IPS-NIHi7 (cell line): ENCODE measurements at regions not wholly inside any gene's neighbourhood (a gene's known extent, or its start where the extent isn't known, plus 50 kb on each side); places are given as distances from the start of the nearest gene placed in this dataset.
A peak's percentile ranks its signal among the peaks of the same experiment; 100 is the strongest.
"Not testable (repeated sequence)": the region's sequence is repeated elsewhere in the genome, so short reads cannot be mapped to it uniquely, and the experiment has no call there.

Experiments used
- DNase-seq: peaks from one replicate; pipeline ENCODE4 v3.0.0; 2012; ENCODE audit warnings: mixed read lengths; ENCODE audit errors: extremely low spot score

DNA sequence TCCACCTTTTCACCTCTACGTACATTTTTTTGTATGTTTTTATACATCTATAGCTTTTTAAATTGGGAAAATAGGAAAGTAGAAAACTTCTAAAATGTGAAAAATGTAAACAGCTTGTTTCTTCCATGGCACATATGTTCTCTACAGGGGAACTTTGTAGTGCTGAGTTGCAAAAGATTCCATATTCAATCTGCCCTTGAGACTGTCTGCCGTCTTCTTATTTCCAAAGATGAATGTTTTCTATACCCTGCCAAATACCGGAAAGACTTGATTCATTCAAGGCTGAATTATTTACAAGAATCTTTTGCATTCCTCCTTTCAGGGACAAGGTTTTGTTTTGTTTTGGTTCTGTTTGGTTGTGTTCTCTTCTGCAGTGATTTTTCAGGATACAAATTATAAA is 1334.5 kb upstream of the ADGRL4 start:
- DNase-seq, result no peak

DNA sequence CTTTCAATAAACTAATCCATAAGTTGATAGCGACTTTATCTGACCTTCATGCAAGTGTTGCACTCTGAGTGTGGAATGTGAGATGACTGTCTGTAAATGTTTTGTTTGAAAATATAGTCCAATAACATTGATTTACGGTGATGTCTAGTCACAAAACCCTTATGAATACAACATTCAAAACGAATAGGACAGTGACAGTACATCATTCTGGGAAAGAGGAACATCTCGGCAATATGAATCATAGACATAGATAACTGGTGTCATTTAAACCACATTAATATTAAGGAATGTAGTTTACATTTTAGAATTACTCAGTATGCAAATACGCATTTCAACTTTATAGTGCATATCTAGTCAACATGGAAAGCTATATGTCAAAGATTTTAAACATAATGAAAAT is 1311.6 kb upstream of the ADGRL4 start:
- no peak for DNase-seq

DNA sequence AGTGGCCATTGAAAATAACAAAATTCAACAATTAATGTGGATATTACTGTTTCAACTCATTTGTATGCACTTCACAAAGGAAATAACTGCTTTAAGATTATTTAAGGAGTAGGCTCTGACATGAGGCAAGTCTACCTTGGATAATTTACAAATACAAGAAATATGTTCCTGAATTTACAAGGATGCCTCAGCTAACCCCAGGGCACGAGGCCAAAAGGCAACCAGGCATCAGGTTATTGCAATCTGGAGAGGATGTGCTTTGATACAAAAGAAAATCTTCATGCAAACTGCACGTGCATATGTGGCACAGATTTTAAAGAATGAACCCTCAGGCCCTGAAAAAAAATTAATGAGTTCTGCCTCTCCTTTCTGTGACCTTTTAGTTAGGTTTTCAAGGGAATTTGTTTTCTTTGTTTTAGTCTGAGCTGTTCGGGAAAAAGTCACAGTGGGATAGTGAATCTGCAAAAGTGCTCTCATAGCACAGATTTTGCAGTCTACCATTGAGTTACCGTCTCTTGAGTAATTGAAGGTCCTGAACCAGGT is 1304.2 kb upstream of the ADGRL4 start:
- DNase-seq, result no peak

DNA sequence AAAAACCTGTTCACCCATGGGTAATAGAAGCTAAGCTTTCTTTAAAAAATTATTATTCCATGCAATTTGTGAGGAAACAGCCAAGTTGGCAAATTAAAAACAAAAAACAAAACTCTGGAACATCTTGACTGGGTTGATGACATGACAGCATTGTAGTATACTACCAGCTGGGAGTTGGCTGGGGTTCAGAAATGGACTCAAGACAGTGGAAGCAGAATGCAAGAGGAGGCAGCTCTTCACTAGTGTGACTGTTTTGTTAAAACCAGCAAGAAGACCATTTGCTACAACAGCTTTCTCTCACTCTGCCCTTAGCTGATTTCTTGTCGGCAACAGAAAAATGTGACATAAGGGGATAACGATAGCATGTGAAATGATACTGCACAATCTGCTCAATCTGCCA is 1298.9 kb upstream of the ADGRL4 start:
- DNase-seq, result no peak

DNA sequence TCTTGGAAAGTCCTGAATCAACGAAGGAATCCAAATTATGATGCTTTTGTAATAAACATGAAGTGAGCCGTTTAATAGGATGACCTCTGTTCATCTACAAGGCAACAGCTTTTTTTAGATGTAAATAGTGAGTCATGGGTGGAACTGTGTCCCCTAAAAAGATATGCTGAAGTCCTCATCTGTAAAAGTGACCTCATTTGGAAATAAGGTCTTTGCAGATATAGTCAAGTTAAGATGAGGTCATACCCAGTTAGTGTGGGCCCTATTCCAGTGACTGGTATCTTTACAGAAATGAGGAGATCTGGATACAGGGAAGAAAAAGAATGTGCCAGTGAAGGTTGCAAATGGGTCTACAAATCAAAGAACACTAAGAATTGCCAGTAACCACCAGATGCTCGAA is 1287.3 kb upstream of the ADGRL4 start:
- DNase-seq, result no peak

DNA sequence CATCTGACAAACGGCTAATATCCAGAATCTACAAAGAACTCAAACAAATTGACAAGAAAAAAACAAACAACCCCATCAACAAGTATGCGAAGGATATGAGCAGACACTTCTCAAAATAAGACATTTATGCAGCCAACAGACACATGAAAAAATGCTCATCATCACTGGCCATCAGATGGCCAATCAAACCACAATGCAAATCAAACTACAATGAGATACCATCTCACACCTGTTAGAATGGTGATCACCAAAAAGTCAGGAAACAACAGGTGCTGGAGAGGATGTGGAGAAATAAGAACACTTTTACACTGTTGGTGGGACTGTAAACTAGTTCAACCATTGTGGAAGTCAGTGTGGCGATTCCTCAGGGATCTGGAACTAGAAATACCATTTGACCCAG is 1282.2 kb upstream of the ADGRL4 start:
- DNase-seq, result not testable (repeated sequence)

DNA sequence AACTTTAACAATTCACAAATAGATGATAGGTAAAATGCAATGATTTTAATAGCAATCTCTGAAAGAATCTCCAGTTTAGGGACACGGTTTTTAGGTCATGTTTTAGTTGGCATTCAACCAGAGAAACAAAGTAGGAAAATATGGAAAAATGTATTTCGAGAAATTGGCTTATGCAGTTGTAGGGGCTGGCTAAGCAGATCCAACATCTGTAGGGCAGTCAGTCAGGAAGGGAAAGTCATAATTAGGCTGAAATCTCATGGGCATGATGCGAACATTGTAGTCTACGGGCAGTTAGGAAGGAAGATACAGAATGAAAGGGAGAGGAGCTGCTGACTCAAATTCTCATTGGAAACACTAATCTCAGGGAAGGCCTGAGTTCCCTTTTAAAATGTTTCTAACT is 1276.0 kb upstream of the ADGRL4 start:
- DNase-seq, result no peak

DNA sequence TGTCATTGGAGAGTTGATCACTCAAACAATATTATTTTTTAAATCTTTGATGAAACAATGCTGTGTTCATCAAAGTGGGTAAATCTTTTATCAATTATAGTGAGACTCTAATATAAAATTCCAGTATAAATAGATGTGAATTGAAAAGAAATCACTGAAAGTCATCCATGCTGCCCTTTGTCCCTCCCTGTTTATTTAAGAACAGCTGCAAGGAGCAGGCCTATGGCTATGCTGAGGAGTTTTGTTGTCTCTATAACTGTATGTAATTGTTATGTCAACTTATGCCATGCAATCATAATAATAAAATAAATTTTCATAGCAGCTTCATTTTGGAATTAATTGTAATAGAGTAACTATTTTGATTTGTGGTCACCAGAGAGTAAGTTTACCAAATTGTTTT is 1272.4 kb upstream of the ADGRL4 start:
- no peak for DNase-seq

DNA sequence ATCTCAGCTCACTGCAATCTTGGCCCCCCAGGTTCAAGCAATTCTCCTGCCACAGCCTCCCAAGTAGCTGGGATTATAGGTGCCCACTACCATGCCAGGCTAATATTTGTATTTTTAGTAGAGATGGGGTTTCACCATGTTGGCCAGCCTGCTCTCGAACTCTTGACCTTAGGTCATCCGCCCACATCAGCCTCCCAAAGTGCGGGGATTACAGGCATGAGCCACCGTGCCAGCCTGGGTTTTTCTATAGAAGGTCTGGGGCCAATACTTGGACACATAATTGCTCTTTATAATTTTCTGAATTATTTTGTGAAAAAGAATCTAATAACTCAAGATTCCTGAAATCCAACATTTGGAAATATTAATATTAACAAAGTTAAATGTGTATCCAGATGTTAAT is 1267.7 kb upstream of the ADGRL4 start:
- no peak for DNase-seq

DNA sequence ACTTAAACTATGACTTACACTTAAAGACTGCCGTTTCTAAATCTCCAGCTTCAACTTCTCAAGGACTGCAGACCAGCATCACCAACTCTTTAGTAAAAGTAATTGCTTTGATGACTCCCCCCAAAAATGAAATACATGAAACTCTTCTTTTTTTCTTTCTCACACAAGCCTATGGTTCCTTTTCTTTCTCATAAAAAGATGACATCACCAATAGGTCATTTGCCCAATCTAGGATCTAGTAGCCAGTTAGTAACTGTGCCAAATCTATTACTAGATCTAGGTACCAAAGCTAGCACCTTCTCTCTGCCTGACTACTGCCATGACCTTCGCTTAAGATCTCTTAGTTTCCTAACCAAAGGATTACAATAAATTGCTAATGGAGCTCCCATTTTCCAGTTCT is 1266.0 kb upstream of the ADGRL4 start:
- DNase-seq, result no peak

DNA sequence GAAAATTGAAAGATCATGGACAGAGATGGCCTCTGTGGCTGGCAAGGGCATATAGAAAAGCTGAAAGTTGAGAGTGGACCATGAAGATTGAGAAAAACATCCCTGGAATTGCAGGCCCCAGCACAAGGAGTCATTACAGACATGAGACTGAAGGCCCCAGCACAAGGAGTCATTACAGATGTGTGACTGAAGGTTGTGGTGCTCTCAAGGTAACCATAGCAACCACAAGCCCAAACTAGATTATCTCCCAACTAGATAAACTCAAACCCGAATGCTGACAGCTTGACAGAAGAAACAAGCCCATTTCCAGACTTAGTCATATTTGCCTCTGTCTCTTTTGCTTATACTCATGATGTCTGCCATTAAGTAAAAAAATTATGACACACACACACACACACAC is 1252.1 kb upstream of the ADGRL4 start:
- DNase-seq, result peak; percentile 13

DNA sequence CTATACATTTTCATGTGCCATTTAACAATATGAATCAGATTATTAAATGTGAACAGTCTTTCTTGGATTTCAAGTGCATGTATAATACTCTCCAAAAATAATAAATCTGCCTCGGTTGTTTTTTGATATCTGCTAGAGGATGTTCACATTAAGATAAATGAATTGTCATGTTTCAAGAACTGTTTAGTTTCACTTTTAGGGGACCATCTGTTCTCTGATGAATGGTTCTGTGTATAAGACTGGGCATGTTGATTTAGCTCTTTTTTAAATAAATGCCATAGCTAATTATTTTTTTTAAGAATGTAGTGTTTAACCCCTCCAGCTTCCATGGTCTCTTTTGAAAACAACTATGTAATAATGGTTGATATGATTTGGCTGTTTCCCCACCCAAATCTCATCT is 1245.1 kb upstream of the ADGRL4 start:
- DNase-seq, result no peak

DNA sequence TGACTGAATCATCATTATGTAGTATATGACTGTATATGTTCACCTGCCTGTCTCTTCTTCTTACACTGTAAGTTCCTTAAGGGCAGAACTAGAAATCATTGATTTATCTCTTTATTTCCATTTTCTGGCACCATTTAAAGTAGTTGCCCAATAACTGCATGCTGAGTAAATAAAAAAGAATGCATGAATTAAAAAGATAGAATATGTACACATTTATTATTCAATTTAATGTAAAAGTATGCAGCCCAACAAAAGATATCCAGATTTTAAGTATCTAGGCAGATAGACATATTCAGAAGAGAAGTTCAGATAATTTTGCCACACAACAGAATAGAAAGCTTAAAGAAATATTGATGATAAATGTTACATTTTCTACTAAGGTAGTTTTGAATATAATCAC is 1244.6 kb upstream of the ADGRL4 start:
- DNase-seq, result no peak

DNA sequence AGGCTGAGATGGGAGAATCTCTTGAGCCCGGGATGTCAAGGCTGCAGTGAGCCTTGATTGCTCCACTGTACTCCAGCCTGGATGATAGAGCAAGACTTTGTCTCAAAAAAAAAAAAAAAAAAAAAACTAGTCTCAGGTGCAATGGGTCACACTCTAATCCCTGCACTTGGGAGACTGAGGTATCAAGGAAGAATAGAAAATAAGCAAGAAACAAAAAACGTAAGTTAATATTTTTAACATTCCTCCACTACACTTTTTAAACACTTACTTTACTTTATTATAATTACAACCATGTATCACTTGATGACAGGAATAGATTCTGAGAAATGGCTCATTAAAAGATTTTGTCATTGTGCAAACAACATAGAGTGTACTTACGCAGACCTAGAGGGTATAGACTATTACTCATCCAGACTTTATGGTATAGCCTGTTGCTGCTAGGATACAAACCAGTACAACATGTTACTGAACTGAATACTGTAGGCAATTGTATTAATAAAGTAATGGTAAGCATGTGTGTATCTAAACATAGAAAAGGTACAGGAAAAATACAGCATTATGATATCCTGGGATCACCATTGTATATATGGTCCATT is 1244.1 kb upstream of the ADGRL4 start:
- no peak for DNase-seq

DNA sequence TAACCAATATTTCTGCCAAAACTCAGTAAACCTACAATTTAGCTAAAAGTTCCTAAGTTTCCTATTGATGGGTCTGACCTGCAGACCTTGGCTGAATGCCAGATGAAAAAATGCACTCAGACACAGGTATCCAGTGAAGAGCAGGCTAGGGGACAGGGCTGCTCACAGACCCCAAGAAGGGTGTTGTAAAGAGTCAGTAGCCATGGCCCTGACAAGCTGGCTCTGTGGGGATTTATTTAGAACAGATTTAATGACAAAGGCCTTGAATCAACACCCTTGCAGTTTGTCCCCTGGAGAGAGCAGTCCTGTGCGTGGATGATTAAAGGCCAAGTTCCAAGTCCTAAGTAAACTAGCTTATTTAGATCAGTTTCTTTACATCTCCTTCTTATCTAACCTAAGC is 1243.2 kb upstream of the ADGRL4 start:
- DNase-seq, result no peak

DNA sequence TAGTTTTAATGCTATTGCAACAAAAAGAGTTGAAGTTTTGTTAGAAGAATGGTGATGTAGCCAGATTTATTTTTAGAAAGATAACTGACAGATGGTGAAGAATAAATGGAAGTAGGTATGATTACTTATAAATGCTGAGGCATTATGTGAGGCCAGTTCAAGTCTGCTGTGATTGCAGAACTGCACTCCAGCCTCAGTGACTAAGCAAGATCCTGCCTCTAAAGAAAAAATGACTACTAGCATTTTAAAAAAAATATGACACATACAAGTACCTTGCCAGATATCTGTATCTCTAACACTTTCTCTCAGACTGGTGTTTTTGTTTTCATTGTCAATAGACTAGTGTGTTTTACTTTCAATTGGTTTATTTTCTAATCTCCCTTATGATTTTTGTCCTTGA is 1242.4 kb upstream of the ADGRL4 start:
- no peak for DNase-seq

DNA sequence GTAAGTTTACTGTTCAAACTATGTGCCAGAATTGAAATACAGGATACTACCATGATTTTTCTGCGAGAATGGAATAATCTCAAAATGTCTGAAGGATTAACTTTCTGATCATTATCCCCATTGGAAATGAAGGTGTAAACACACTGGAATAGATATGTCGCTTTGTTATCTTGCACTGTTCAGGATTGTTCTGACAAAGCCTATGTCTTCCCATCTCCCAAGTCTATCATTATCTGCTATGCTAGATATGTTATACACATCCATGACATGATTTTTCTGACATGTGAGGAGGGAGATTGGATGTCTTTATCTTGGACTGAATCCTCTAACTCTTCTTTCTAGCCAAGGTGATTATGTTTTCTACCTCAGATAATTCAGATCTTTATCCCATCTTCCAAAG is 1239.3 kb upstream of the ADGRL4 start:
- no peak for DNase-seq

DNA sequence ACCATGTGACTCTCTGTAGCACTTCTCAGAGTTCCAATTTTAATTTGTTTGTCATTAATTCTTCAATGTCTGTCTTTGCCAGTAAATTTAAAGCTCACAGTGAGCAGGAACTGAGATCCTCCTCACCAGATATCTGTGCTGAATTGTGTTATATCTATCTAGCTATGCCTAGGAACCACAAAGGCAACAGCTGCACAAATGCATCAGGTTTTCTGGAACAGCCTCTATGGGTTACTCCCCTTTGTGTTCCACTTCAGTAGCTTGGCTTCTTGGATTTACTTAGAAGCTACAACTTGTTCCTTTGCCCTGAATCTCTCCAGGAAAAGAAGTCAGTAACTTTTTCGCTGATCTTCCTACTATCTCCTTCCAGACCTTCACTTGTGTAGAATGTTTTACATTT is 1237.8 kb upstream of the ADGRL4 start:
- no peak for DNase-seq

DNA sequence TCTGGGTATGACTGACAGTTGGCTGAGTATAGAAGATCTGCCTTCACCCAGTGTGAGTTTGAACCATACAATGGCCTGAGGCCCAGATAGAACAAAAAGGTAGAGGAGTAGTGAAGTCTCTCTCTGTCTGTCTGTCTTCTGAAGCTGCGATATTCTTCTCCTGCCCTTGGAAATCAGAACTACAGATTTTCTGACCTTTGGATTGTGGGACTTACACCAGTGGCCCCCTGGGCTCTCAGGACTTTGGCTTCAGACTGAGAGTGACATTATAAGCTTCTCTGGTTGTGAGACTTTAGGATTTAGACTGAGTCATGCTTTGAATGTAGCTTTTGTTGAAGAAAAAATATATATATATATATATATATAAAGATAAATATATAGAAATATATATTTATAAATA is 1235.0 kb upstream of the ADGRL4 start:
- DNase-seq, result no peak

DNA sequence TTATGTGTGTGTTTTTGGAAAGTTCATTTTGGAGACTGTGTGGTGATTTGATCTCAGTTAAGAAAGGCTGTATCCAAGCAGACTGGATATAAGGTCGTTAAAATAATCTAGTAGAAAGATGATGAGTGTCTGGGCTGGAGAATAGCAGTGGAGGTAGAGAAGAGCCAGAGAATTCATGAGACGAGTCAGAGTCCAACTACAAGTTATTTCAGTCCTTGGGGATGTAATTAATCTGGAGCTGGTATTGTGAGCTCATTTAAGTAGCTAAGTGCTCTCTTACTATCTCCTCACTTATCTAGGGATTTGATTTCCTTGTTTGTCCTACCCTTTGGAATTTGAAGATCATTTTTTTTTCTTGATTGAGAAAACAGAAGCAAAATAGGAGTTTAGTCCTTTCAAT is 1219.0 kb upstream of the ADGRL4 start:
- DNase-seq, result no peak

DNA sequence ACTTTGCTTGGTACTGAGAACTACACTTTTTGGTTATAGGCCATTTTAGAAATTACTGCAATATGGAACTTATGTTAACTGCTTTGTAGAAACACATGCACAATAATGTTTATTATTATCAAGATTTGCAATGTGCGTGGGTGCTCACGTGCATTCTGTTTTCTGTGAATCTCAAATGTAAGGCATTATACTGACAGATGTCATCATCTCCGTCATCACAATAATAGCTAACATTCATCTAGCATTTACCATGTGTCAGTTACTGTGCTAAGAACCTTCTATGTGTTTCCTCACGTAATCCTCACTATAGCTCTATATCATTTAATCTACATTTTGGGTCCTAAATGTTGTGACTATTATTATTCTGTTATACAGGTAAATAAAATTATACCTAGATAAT is 1214.8 kb upstream of the ADGRL4 start:
- DNase-seq, result no peak

DNA sequence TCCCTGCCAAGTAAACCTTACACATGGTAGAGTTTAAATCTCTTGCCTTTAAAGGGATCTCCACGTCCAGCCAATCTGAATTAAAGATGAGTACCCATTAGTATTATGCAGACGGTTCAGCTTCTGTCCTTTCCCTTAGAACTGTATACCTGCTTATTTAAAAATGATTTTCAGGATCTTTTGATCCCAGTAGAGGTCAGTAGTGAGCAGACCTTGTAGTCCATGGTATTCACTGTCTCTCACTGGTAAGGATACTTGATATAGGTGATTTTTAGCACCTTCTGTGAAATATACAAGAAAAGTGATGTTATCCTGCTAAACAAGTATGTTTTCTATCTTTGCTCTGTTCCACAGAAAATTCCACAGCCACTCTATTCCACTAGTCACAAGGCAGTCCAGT is 1211.6 kb upstream of the ADGRL4 start:
- peak; percentile 28 for DNase-seq

DNA sequence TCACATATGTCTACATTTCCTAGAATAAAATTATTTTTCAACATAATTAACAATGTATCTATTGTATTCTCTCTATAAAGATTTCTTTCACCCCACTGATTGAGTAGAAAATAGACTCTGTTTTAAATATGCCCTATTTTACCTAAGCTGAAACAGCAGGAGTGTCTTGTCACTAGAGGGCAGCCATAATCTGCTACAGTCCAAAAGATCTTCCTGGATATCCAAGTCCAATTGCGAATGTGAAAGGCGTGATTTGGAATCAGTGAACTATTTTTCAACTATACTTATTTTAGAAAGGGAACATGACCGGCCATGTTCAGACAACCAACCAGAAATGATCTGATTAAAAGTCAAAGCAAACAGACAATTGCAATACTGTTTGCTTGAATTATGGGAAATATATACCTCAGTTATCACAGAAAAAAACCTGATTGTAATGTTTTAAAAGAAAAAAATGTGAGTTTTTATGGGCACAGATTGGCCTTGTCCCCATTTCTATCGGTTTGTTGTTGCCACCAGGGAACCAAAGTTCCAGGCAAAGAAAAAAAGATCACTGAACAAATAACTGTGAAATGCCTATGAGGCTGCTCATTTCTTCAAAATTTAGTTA is 1211.0 kb upstream of the ADGRL4 start:
- peak; percentile 11 for DNase-seq
